ENCODE measurements at regions not wholly inside any gene's neighbourhood (a gene's known extent, or its start where the extent isn't known, plus 50 kb on each side); places are given as distances from the start of the nearest gene placed in this dataset.

GRCh38 chr4:124288706-124289486 is 423.6 kb downstream of the ANKRD50 start:
- TF ChIP-seq POLR2A (IDR thresholded peaks at IDR 0.05): no peak
- TF ChIP-seq CTCF (IDR thresholded peaks at IDR 0.05): no peak

GRCh38 chr4:124290678-124291077 is 421.9 kb downstream of the ANKRD50 start:
- no peak for DNase-seq
- Histone ChIP-seq H3K9me3 (no peaks in the 10 kb centered on the region), H3K4me3 (no peak overlapping the region), H3K36me3 (no peaks in the 10 kb centered on the region), H3K4me1 (no peaks in the 10 kb centered on the region), H3K27me3 (no peaks in the 10 kb centered on the region), H3K27ac (no peak overlapping the region)
- TF ChIP-seq CTCF (IDR thresholded peaks at IDR 0.05): no peak
- no peak for TF ChIP-seq POLR2A (IDR thresholded peaks at IDR 0.05)

More at GRCh38 chr4:124288706-124289486, 423.6 kb downstream of the ANKRD50 start:
- no peaks in the 10 kb centered on the region for H3K27me3 ChIP-seq
- no peak for DNase-seq
- H3K36me3 ChIP-seq: no peaks in the 10 kb centered on the region
- H3K27ac ChIP-seq: no peak overlapping the region
- no peaks in the 10 kb centered on the region for H3K4me1 ChIP-seq
- no peaks in the 10 kb centered on the region for H3K9me3 ChIP-seq
- H3K4me3 ChIP-seq: no peak overlapping the region

GRCh38 chr4:124295413-124295812 is 417.1 kb downstream of the ANKRD50 start:
- Histone ChIP-seq H3K4me1 (no peaks in the 10 kb centered on the region), H3K9me3 (no peaks in the 10 kb centered on the region), H3K4me3 (no peak overlapping the region), H3K36me3 (no peaks in the 10 kb centered on the region), H3K27ac (no peak overlapping the region), H3K27me3 (no peaks in the 10 kb centered on the region)
- TF ChIP-seq CTCF (IDR thresholded peaks at IDR 0.05) (no peak), POLR2A (IDR thresholded peaks at IDR 0.05) (no peak)
- no peak for DNase-seq

GRCh38 chr4:124304941-124305340 is 407.6 kb downstream of the ANKRD50 start:
- TF ChIP-seq POLR2A (IDR thresholded peaks at IDR 0.05) (no peak), CTCF (IDR thresholded peaks at IDR 0.05) (no peak)
- no peak overlapping the region for H3K4me3 ChIP-seq
- no peak overlapping the region for H3K27ac ChIP-seq
- no peaks in the 10 kb centered on the region for H3K36me3 ChIP-seq
- H3K9me3 ChIP-seq: no peaks in the 10 kb centered on the region
- no peaks in the 10 kb centered on the region for H3K27me3 ChIP-seq
- no peaks in the 10 kb centered on the region for H3K4me1 ChIP-seq
- DNase-seq: no peak

- DNase-seq: no peak
- Histone ChIP-seq H3K9me3 (no peaks in the 10 kb centered on the region), H3K4me3 (no peak overlapping the region), H3K4me1 (no peaks in the 10 kb centered on the region), H3K27me3 (no peaks in the 10 kb centered on the region), H3K27ac (no peak overlapping the region), H3K36me3 (no peaks in the 10 kb centered on the region)
- TF ChIP-seq POLR2A (IDR thresholded peaks at IDR 0.05): no peak
- TF ChIP-seq CTCF (IDR thresholded peaks at IDR 0.05): no peak
Measured at GRCh38 chr4:124306352-124306751, 406.2 kb downstream of the ANKRD50 start.
